GM13976 (cell line): ENCODE measurements at regions not wholly inside any gene's neighbourhood (a gene's known extent, or its start where the extent isn't known, plus 50 kb on each side); places are given as distances from the start of the nearest gene placed in this dataset.

Source experiments
- DNase-seq: peaks from one replicate; pipeline ENCODE4 v3.0.0; 2012; ENCODE audit warnings: low spot score
- CTCF ChIP-seq: IDR thresholded peaks from 2 replicates; pipeline ENCODE4 v1.5.1; 2012; ENCODE audit warnings: borderline replicate concordance, mild to moderate bottlenecking; ENCODE audit not compliant: insufficient read depth; ENCODE audit errors: extremely low read depth, missing control alignments, control extremely low read depth
- in situ Hi-C: fragments of 300-500 bp; cut with MboI; formaldehyde crosslinking; loops from one replicate; pipeline ENCODE4 v1.12.0; 2022; ENCODE audit warnings: low sequenced_read_pairs, mixed read lengths, inconsistent platforms; ENCODE audit not compliant: unreplicated experiment

- no peak for TF ChIP-seq CTCF
- in situ Hi-C loops, result no loop called here
- no peak for DNase-seq
Observed at GRCh38 chr14:101406921-101407320, 154.4 kb upstream of the DIO3 start.

DNA sequence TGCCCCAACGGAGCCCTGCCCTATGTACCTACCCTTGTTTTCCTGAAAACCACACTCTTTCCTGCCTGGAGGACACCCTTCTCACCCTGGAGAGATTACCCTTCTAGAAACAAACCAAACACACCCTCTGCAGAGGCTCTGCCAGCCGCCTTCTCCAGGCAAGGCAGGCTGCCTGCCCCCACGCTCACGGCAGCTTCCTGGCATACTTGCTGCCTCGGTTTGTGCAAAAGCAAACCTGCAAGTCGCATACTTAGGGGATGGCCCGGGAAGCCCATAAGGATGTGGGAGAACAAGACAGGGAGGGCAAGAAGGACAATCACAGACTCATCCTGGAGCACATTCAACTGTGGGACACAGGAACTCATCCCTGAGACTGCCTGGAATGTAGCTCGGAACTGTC lies 154.0 kb upstream of the DIO3 start:
- DNase-seq, result no peak
- in situ Hi-C loops, result no loop called here
- no peak for TF ChIP-seq CTCF

DNA sequence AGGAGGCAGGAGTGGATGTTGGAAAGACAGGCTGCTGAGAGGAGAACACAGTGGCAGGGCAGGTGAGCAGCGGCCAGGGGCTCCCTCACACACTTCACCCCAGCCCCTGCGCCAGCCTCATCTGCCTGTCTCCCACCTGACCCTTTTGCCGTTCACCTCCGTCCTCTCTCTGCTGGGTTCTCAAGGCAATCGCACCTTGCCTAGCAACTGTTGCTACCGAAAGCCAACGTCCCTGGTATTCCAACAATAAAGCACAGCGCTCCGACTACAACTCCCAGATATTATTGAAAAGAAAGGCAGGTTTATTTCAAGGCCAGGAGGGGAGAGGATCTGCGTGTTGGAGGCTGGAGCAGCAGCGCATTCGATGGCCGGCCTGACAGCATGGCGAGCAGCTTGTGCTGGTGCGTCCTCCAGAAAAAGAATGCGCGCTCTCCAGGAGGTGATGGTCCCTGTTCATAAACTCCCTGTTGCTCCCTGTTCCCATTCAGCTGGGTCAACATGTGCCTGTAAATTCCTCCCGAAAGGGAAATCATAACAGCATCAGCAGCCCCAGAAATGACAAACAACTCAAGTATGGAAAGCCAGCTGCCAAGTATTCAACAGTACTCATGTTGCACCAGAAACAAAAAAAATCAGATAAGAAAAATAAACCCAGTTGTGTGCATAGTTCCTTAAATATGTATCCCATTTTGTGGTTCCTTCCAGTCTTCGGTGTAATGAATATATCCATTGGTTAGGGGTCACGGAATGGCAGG lies 153.0 kb upstream of the DIO3 start:
- DNase-seq, result no peak

DNA sequence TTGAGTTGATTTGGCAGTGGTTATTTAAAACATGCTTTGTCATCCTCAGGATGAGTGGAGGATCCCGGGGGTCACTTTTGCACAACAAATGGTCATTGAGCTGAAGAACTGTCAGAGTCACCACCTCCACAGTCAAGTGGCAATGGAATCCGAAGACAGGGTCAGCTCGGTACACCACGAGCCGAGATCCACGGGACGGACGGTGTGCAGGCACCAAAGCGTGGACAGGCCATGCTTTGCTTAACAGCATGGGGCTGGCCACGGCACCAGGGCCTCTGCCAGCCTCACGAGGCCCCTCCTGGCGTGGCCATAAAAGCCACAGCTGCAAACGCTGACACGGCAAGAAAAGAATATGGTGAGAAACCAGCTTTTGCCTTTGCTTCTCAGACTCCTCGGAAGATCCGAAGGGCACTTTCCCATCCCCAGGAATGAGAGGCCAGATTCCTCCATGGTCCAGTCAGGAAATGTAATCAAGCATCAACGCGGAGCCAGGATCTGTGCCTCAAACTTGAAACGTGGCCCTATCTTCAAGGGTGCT lies 152.2 kb upstream of the DIO3 start:
- DNase-seq, result no peak
- in situ Hi-C loops, result no loop called here
- no peak for TF ChIP-seq CTCF

More for the DNA sequence above, 153.0 kb upstream of the DIO3 start:
- no peak for TF ChIP-seq CTCF
- in situ Hi-C loops, result no loop called here

- TF ChIP-seq CTCF, result no peak
- in situ Hi-C loops, result no loop called here
- no peak for DNase-seq
Observed at GRCh38 chr14:101410126-101410525, 151.2 kb upstream of the DIO3 start.

DNA sequence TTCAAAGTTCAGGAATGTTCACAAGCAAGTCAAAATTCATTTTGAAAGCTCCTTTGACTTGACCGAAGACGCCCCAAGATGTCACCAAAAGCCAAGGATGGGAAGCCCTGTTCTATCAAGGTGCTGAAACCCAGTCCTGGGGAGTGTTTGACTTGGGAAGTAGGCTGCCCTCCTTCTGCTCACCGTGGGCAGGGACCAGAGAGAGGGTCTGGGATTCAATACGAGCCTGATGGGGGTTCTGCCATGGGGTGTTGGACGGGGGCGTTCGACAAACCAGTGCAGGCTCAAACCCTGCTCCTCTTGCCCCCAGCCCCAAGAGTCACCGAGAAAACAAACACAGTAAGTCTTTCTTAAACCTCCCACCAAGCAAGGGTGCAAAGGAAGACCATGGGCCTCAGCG lies 150.1 kb upstream of the DIO3 start:
- in situ Hi-C loops, result no loop called here

More for the DNA sequence above, 150.1 kb upstream of the DIO3 start:
- no peak for TF ChIP-seq CTCF
- no peak for DNase-seq
